ENCODE measurements at regions not wholly inside any gene's neighbourhood (a gene's known extent, or its start where the extent isn't known, plus 50 kb on each side); places are given as distances from the start of the nearest gene placed in this dataset.

DNA sequence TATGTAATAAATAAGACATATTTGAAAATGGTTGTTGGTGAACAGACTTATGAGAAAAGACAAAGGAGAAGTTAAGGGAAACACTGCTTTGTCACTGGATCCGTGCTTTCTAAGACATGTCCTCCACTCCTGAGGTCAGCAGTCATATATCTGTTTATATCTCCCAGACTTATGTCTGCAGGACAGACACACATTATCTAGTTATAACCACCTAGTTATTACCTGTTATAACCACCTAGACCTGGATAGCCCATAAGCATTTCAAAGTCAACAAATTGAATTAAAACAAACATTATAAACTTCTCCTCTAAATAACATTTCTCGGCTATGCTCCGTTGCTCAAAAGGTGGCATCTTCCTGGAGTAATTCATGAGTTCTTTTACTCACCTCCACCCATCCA, 96.4 kb downstream of the SPRY2 start:
- ChIA-PET CTCF (no interaction called here), POLR2A (no interaction called here)
- Mint-ChIP-seq H3K27me3 (no peaks in the 10 kb centered on the region), H3K36me3 (ENCODE audit: low read depth) (no peaks in the 10 kb centered on the region), H3K4me1 (no peaks in the 10 kb centered on the region), H3K27ac (no peak overlapping the region), H3K9me3 (no peaks in the 10 kb centered on the region), H3K4me3 (no peak overlapping the region)
- intact Hi-C loops (cut with micrococcal nuclease) = no loop called here
- ATAC-seq (ENCODE audit: low read depth) (no peak), DNase-seq (no peak)
- no peak for TF ChIP-seq CTCF (IDR thresholded peaks at IDR 0.05)

- DNase-seq (no peak), ATAC-seq (ENCODE audit: low read depth) (no peak)
- intact Hi-C loops (cut with micrococcal nuclease) = no loop called here
- H3K27me3 Mint-ChIP-seq = no peaks in the 10 kb centered on the region
- no peaks in the 10 kb centered on the region for H3K36me3 Mint-ChIP-seq (ENCODE audit: low read depth)
- H3K27ac Mint-ChIP-seq = no peak overlapping the region
- no peak for TF ChIP-seq CTCF (IDR thresholded peaks at IDR 0.05)
- no peaks in the 10 kb centered on the region for H3K4me1 Mint-ChIP-seq
- ChIA-PET CTCF (no interaction called here), POLR2A (no interaction called here)
- H3K4me3 Mint-ChIP-seq = no peak overlapping the region
- H3K9me3 Mint-ChIP-seq = no peaks in the 10 kb centered on the region
Measured at GRCh38 chr13:80242728-80243427, 98.0 kb downstream of the SPRY2 start.

GRCh38 chr13:80239571-80240255, 101.2 kb downstream of the SPRY2 start:
- CTCF ChIA-PET = no interaction called here
- Mint-ChIP-seq H3K4me3 (no peak overlapping the region), H3K4me1 (no peaks in the 10 kb centered on the region), H3K27me3 (no peaks in the 10 kb centered on the region), H3K27ac (no peak overlapping the region), H3K9me3 (no peaks in the 10 kb centered on the region), H3K36me3 (ENCODE audit: low read depth) (no peaks in the 10 kb centered on the region)
- no peak for TF ChIP-seq CTCF (IDR thresholded peaks at IDR 0.05)
- POLR2A ChIA-PET = no interaction called here
- DNase-seq = no peak
- ATAC-seq (ENCODE audit: low read depth) = no peak
- intact Hi-C loops (cut with micrococcal nuclease) = no loop called here

DNA sequence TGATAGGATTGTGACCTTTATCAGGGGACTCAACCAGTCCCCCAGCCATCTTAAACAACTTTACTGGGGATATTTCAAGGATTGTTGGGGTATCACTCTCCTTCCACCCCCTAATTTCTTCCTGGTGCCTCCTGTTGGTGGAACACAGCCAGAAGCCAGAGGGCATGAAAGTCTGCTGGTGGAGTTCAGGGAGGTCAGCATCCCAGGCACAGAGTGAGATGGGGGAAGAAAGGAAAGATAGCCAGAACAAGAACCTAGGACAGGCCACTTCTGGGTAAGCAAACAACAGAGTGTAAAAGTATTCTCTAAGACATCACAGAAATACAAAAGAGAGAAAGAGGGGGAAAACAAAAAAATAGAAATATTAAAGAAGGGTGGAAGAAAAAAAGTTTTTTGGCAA, 101.8 kb downstream of the SPRY2 start:
- no peaks in the 10 kb centered on the region for H3K27me3 Mint-ChIP-seq
- H3K4me3 Mint-ChIP-seq = no peak overlapping the region
- ATAC-seq (ENCODE audit: low read depth) = no peak
- no peaks in the 10 kb centered on the region for H3K4me1 Mint-ChIP-seq
- no peaks in the 10 kb centered on the region for H3K9me3 Mint-ChIP-seq
- no peak for DNase-seq
- intact Hi-C loops (cut with micrococcal nuclease) = no loop called here
- H3K36me3 Mint-ChIP-seq (ENCODE audit: low read depth) = no peaks in the 10 kb centered on the region
- ChIA-PET CTCF (no interaction called here), POLR2A (no interaction called here)
- no peak overlapping the region for H3K27ac Mint-ChIP-seq
- no peak for TF ChIP-seq CTCF (IDR thresholded peaks at IDR 0.05)

- ATAC-seq (ENCODE audit: low read depth) = no peak
- H3K4me1 Mint-ChIP-seq = no peaks in the 10 kb centered on the region
- no peak for DNase-seq
- H3K27ac Mint-ChIP-seq = no peak overlapping the region
- no peaks in the 10 kb centered on the region for H3K36me3 Mint-ChIP-seq (ENCODE audit: low read depth)
- no peaks in the 10 kb centered on the region for H3K9me3 Mint-ChIP-seq
- intact Hi-C loops (cut with micrococcal nuclease) = no loop called here
- TF ChIP-seq CTCF (IDR thresholded peaks at IDR 0.05) = no peak
- ChIA-PET CTCF (no interaction called here), POLR2A (no interaction called here)
- no peak overlapping the region for H3K4me3 Mint-ChIP-seq
- H3K27me3 Mint-ChIP-seq = no peaks in the 10 kb centered on the region
Measured at GRCh38 chr13:80237646-80238045, 103.3 kb downstream of the SPRY2 start.
